Uterus (tissue), 3 donors: ENCODE measurements at regions not wholly inside any gene's neighbourhood (a gene's known extent, or its start where the extent isn't known, plus 50 kb on each side); places are given as distances from the start of the nearest gene placed in this dataset.
A peak's percentile ranks its signal among the peaks of the same experiment; 100 is the strongest.

Experiments
- DNase-seq, 2 donors: peaks; one replicate each; pipeline ENCODE4 v3.0.0-alpha.2; 2019 to 2020
- H3K27ac ChIP-seq, 2 donors: fragments of 200-600 bp; sonication (generic); 1 replicate in 1 of 2; 2 replicates in 1 of 2; pipeline ENCODE4 v1.5.1; 2016 to 2018
- H3K27me3 ChIP-seq, 2 donors: fragments of 200-600 bp; sonication (generic); one replicate each; pipeline ENCODE4 v1.5.1; 2018 to 2019; ENCODE audit warnings: control low read depth in 1 of 2
- H3K36me3 ChIP-seq, 2 donors: fragments of 200-600 bp; sonication (generic); one replicate each; pipeline ENCODE4 v1.5.1; 2019; ENCODE audit warnings: control low read depth in 1 of 2
- H3K4me1 ChIP-seq, 2 donors: fragments of 200-600 bp; sonication (generic); one replicate each; pipeline ENCODE4 v1.5.1; 2018 to 2019; ENCODE audit warnings: control low read depth in 1 of 2
- H3K4me3 ChIP-seq, 2 donors: fragments of 200-600 bp; sonication (generic); 1 replicate in 1 of 2; 2 replicates in 1 of 2; pipeline ENCODE4 v1.5.1; 2018 to 2019; ENCODE audit warnings: mild to moderate bottlenecking in 1 of 2
- H3K9me3 ChIP-seq, 2 donors: fragments of 200-600 bp; sonication (generic); one replicate each; pipeline ENCODE4 v1.5.1; 2019; ENCODE audit warnings: control low read depth in 1 of 2
- CTCF ChIP-seq, 4 experiments: fragments of 200-600 bp in 2 of 4; fragments of 450-650 bp in 2 of 4; sonication (generic) in 2 of 4; IDR thresholded peaks; one replicate each; pipeline ENCODE4 v1.5.1; 2016 to 2019; ENCODE audit warnings: antibody characterized with exemption in 4 of 4, mild to moderate bottlenecking in 2 of 4, moderate library complexity in 1 of 4
- POLR2A ChIP-seq, 2 donors: fragments of 450-650 bp; IDR thresholded peaks; one replicate each; pipeline ENCODE4 v1.6.1; 2016; ENCODE audit warnings: antibody characterized with exemption in 2 of 2, mild to moderate bottlenecking in 1 of 2, moderate library complexity in 1 of 2
- intact Hi-C: fragments of 100-400 bp; cut with DNase I; formaldehyde crosslinking; loops from one replicate; pipeline ENCODE4 v1.15.1; 2023; ENCODE audit warnings: low total_unique reads
- donor health status: DM: yes; HTN: yes; CAD: no.

GRCh38 chr12:34395056-34396005 lies 373.0 kb downstream of the ALG10 start:
- no peaks in the 10 kb centered on the region for H3K9me3 ChIP-seq
- no peaks in the 10 kb centered on the region for H3K4me1 ChIP-seq
- H3K27me3 ChIP-seq = no peaks in the 10 kb centered on the region
- intact Hi-C loops = no loop called here
- no peak overlapping the region for H3K4me3 ChIP-seq
- H3K36me3 ChIP-seq = no peaks in the 10 kb centered on the region
- no peak overlapping the region for H3K27ac ChIP-seq
- TF ChIP-seq CTCF (IDR thresholded peaks at IDR 0.05) (no peak), POLR2A (IDR thresholded peaks at IDR 0.05) (no peak)
- DNase-seq = peak; percentile 3 to 9

GRCh38 chr12:34396006-34396860 lies 373.9 kb downstream of the ALG10 start:
- H3K27me3 ChIP-seq = no peaks in the 10 kb centered on the region
- DNase-seq = peak; percentile 2 to 3
- no peaks in the 10 kb centered on the region for H3K9me3 ChIP-seq
- intact Hi-C loops = no loop called here
- H3K27ac ChIP-seq = no peak overlapping the region
- no peaks in the 10 kb centered on the region for H3K4me1 ChIP-seq
- no peaks in the 10 kb centered on the region for H3K36me3 ChIP-seq
- no peak for TF ChIP-seq CTCF (IDR thresholded peaks at IDR 0.05)
- TF ChIP-seq POLR2A (IDR thresholded peaks at IDR 0.05) = no peak
- H3K4me3 ChIP-seq = no peak overlapping the region

GRCh38 chr12:34396861-34397590 lies 374.7 kb downstream of the ALG10 start:
- Histone ChIP-seq H3K4me3 (no peak overlapping the region), H3K27ac (no peak overlapping the region), H3K36me3 (no peaks in the 10 kb centered on the region), H3K27me3 (no peaks in the 10 kb centered on the region), H3K9me3 (no peaks in the 10 kb centered on the region), H3K4me1 (no peaks in the 10 kb centered on the region)
- DNase-seq = peak; percentile 4 to 5
- TF ChIP-seq CTCF (IDR thresholded peaks at IDR 0.05) (no peak), POLR2A (IDR thresholded peaks at IDR 0.05) (no peak)
- intact Hi-C loops = no loop called here

GRCh38 chr12:34397591-34398365 lies 375.5 kb downstream of the ALG10 start:
- Histone ChIP-seq H3K36me3 (no peaks in the 10 kb centered on the region), H3K4me1 (no peaks in the 10 kb centered on the region), H3K4me3 (no peak overlapping the region), H3K27ac (no peak overlapping the region), H3K27me3 (no peaks in the 10 kb centered on the region), H3K9me3 (no peaks in the 10 kb centered on the region)
- intact Hi-C loops = no loop called here
- peak in 1 of 2 donors; percentile 6 for DNase-seq
- TF ChIP-seq POLR2A (IDR thresholded peaks at IDR 0.05) (no peak), CTCF (IDR thresholded peaks at IDR 0.05) (no peak)
